ENCODE measurements at regions not wholly inside any gene's neighbourhood (a gene's known extent, or its start where the extent isn't known, plus 50 kb on each side); places are given as distances from the start of the nearest gene placed in this dataset.

GRCh38 chr11:36878737-36879136 lies 280.7 kb upstream of the RAG2 start:
- H3K9me3 ChIP-seq (ENCODE audit: low read length) = no peaks in the 10 kb centered on the region
- no peak overlapping the region for H3K4me2 ChIP-seq (ENCODE audit: low read depth, low read length)
- no peaks in the 10 kb centered on the region for H3K27me3 ChIP-seq (ENCODE audit: control insufficient read depth in 1 of 2, insufficient read depth in 2 of 2, low read length in 2 of 2)
- no peaks in the 10 kb centered on the region for H3K4me1 ChIP-seq (ENCODE audit: insufficient read depth, low read length)
- no TSS peak for BruUV-seq (replicated peaks)
- no peak overlapping the region for H3K27ac ChIP-seq (ENCODE audit: extremely low read length, insufficient read depth, low read length)
- H3K36me3 ChIP-seq (replicated peaks in 1 of 2; ENCODE audit: control insufficient read depth in 1 of 2, insufficient read depth in 2 of 2, low read length in 2 of 2) = no peaks in the 10 kb centered on the region
- CTCF ChIA-PET (ENCODE audit: low intra/inter-chr PET ratio, low total read pairs) = no interaction called here
- DNase-seq (ENCODE audit: low spot score) (no peak), ATAC-seq (no peak), FAIRE-seq (no peak)
- intact Hi-C loops (cut with micrococcal nuclease; ENCODE audit: unreplicated experiment) (no loop called here), in situ Hi-C loops (cut with HindIII; ENCODE audit: extremely low pct_ligation_motif_present, low pct_unique_long_range_greater_than_20kb) (no loop called here)
- H2AFZ ChIP-seq (ENCODE audit: low read length) = no peak overlapping the region
- H3K79me2 ChIP-seq (ENCODE audit: insufficient read depth, low read length) = no peaks in the 10 kb centered on the region
- no peak for TF ChIP-seq HNRNPL (IDR thresholded peaks at IDR 0.05; ENCODE audit: low read depth, low read length)
- TF ChIP-seq PAF1 (CRISPR knock-in tag; IDR thresholded peaks at IDR 0.05) = no peak
- TF ChIP-seq ZNF556 (CRISPR knock-in tag; IDR thresholded peaks at IDR 0.05; ENCODE audit: borderline replicate concordance) = no peak
- no peak for TF ChIP-seq MIXL1 (CRISPR knock-in tag; IDR thresholded peaks at IDR 0.05)
- TF ChIP-seq ZNF280D (CRISPR knock-in tag; IDR thresholded peaks at IDR 0.05) = no peak
- POLR2A ChIA-PET = no interaction called here
- H3K9ac ChIP-seq (ENCODE audit: insufficient read depth, low read depth, low read length) = no peak overlapping the region
- no peak overlapping the region for H3K4me3 ChIP-seq (replicated peaks in 1 of 3; ENCODE audit: insufficient read depth in 1 of 3, low read depth in 2 of 3, low read length in 3 of 3)
- H4K20me1 ChIP-seq (ENCODE audit: insufficient read depth, low read length) = no peaks in the 10 kb centered on the region
- 52% methylated on average over 1 of the region's 1 CpG for WGBS (ENCODE audit: low lambda C conversion rate)

- Histone ChIP-seq H3K9ac (ENCODE audit: insufficient read depth, low read depth, low read length) (no peak overlapping the region), H3K36me3 (replicated peaks in 1 of 2; ENCODE audit: control insufficient read depth in 1 of 2, insufficient read depth in 2 of 2, low read length in 2 of 2) (no peaks in the 10 kb centered on the region), H3K4me2 (ENCODE audit: low read depth, low read length) (no peak overlapping the region), H3K9me3 (ENCODE audit: low read length) (no peaks in the 10 kb centered on the region), H3K27me3 (ENCODE audit: control insufficient read depth in 1 of 2, insufficient read depth in 2 of 2, low read length in 2 of 2) (no peaks in the 10 kb centered on the region), H3K79me2 (ENCODE audit: insufficient read depth, low read length) (no peaks in the 10 kb centered on the region), H3K4me1 (ENCODE audit: insufficient read depth, low read length) (no peaks in the 10 kb centered on the region), H3K4me3 (replicated peaks in 1 of 3; ENCODE audit: insufficient read depth in 1 of 3, low read depth in 2 of 3, low read length in 3 of 3) (no peak overlapping the region), H2AFZ (ENCODE audit: low read length) (no peak overlapping the region), H3K27ac (ENCODE audit: extremely low read length, insufficient read depth, low read length) (no peak overlapping the region), H4K20me1 (ENCODE audit: insufficient read depth, low read length) (no peaks in the 10 kb centered on the region)
- in situ Hi-C loops (cut with HindIII; ENCODE audit: extremely low pct_ligation_motif_present, low pct_unique_long_range_greater_than_20kb) = no loop called here
- TF ChIP-seq ZNF768 (CRISPR knock-in tag; IDR thresholded peaks at IDR 0.05) = no peak
- CTCF ChIA-PET (ENCODE audit: low intra/inter-chr PET ratio, low total read pairs) = no interaction called here
- no peak for DNase-seq (ENCODE audit: low spot score)
- intact Hi-C loops (cut with micrococcal nuclease; ENCODE audit: unreplicated experiment) = no loop called here
- POLR2A ChIA-PET = no interaction called here
- FAIRE-seq = no peak
- BruUV-seq (replicated peaks) = no TSS peak
- no peak for ATAC-seq
Observed at GRCh38 chr11:36877149-36877548, 279.1 kb upstream of the RAG2 start.

All from HepG2 (cell line).